GM19238 (cell line): ENCODE measurements at regions not wholly inside any gene's neighbourhood (a gene's known extent, or its start where the extent isn't known, plus 50 kb on each side); places are given as distances from the start of the nearest gene placed in this dataset.

Experiments
- DNase-seq: peaks from one replicate; pipeline ENCODE4 v3.0.0; 2011; ENCODE audit warnings: low spot score; ENCODE audit not compliant: insufficient read length

- no peak for DNase-seq
These were observed 2142.5 kb upstream of the TENM3 start for GRCh38 chr4:180100433-180101344.

- DNase-seq = no peak
These were observed 2141.7 kb upstream of the TENM3 start for GRCh38 chr4:180101348-180102083.

GRCh38 chr4:180103794-180104193 is 2139.4 kb upstream of the TENM3 start:
- DNase-seq = no peak

- no peak for DNase-seq
These were observed 2137.8 kb upstream of the TENM3 start for GRCh38 chr4:180105362-180105761.

- DNase-seq = no peak
These were observed 2137.1 kb upstream of the TENM3 start for GRCh38 chr4:180106122-180106521.

GRCh38 chr4:180106997-180107396 is 2136.2 kb upstream of the TENM3 start:
- DNase-seq = no peak

- no peak for DNase-seq
These were observed 2126.4 kb upstream of the TENM3 start for GRCh38 chr4:180116840-180117239.

GRCh38 chr4:180120068-180120467 is 2123.1 kb upstream of the TENM3 start:
- no peak for DNase-seq

GRCh38 chr4:180134091-180134866 is 2108.9 kb upstream of the TENM3 start:
- DNase-seq = no peak

GRCh38 chr4:180141734-180142133 is 2101.5 kb upstream of the TENM3 start:
- DNase-seq = no peak

- DNase-seq = no peak
These were observed 2094.5 kb upstream of the TENM3 start for GRCh38 chr4:180148737-180149136.

GRCh38 chr4:180150818-180151217 is 2092.4 kb upstream of the TENM3 start:
- DNase-seq = no peak

- DNase-seq = no peak
These were observed 2090.4 kb upstream of the TENM3 start for GRCh38 chr4:180152831-180153230.

- DNase-seq = no peak
These were observed 2089.6 kb upstream of the TENM3 start for GRCh38 chr4:180153587-180153986.

GRCh38 chr4:180156684-180157083 is 2086.5 kb upstream of the TENM3 start:
- DNase-seq = no peak

- no peak for DNase-seq
These were observed 2082.8 kb upstream of the TENM3 start for GRCh38 chr4:180160195-180160983.

GRCh38 chr4:180164799-180165198 is 2078.4 kb upstream of the TENM3 start:
- no peak for DNase-seq

- DNase-seq = no peak
These were observed 2073.8 kb upstream of the TENM3 start for GRCh38 chr4:180169394-180169793.

- DNase-seq = no peak
These were observed 2073.2 kb upstream of the TENM3 start for GRCh38 chr4:180169966-180170365.

- DNase-seq = no peak
These were observed 2064.1 kb upstream of the TENM3 start for GRCh38 chr4:180179146-180179545.

GRCh38 chr4:180189666-180190065 is 2053.5 kb upstream of the TENM3 start:
- no peak for DNase-seq
